GM12878 (cell line): ENCODE measurements at regions not wholly inside any gene's neighbourhood (a gene's known extent, or its start where the extent isn't known, plus 50 kb on each side); places are given as distances from the start of the nearest gene placed in this dataset.

Source experiments
- BHLHE40 ChIP-seq, 2 experiments: fragments of 450-650 bp in 1 of 2; IDR thresholded peaks; 2 replicates each; pipeline ENCODE4 v1.6.1; 2011 to 2017; ENCODE audit warnings: low read depth in 2 of 2, borderline replicate concordance in 1 of 2, improper control_type of control experiment in 1 of 2, low read length in 1 of 2, mild to moderate bottlenecking in 1 of 2
- EED ChIP-seq: sonication (generic); IDR thresholded peaks from 2 replicates; pipeline ENCODE4 v1.6.1; 2016; ENCODE audit warnings: antibody characterized with exemption, low read depth
- NFIC ChIP-seq: IDR thresholded peaks from 2 replicates; pipeline ENCODE4 v1.6.1; 2012; ENCODE audit warnings: low read depth, mild to moderate bottlenecking, inconsistent platforms, low read length, moderate library complexity
- NFXL1 ChIP-seq: fragments of 450-650 bp; IDR thresholded peaks from 2 replicates; pipeline ENCODE4 v1.6.1; 2017; ENCODE audit warnings: antibody characterized with exemption, mild to moderate bottlenecking, borderline replicate concordance
- PAX8 ChIP-seq: fragments of 450-650 bp; IDR thresholded peaks from 2 replicates; pipeline ENCODE4 v1.6.1; 2017; ENCODE audit warnings: mild to moderate bottlenecking, moderate library complexity
- POLR2A ChIP-seq: IDR thresholded peaks from 2 replicates; pipeline ENCODE4 v1.6.1; 2011; ENCODE audit warnings: low read depth, mild to moderate bottlenecking, low read length
- POLR2AphosphoS5 ChIP-seq: IDR thresholded peaks from 2 replicates; pipeline ENCODE4 v1.6.1; 2011; ENCODE audit warnings: mild to moderate bottlenecking, low read length, inconsistent platforms
- POU2F2 ChIP-seq: IDR thresholded peaks from 3 replicates; pipeline ENCODE4 v1.6.1; 2011; ENCODE audit warnings: low read depth, mild to moderate bottlenecking, low read length, borderline replicate concordance
- YY1 ChIP-seq: IDR thresholded peaks from 2 replicates; pipeline ENCODE4 v1.6.1; 2011; ENCODE audit warnings: low read depth, mild to moderate bottlenecking, low read length
- ZNF274 ChIP-seq: IDR thresholded peaks from one replicate; pipeline ENCODE4 v1.8.0; 2011; ENCODE audit not compliant: insufficient read length, insufficient read depth
- ZNF622 ChIP-seq: fragments of 450-650 bp; IDR thresholded peaks from 2 replicates; pipeline ENCODE4 v1.6.1; 2017; ENCODE audit warnings: mild to moderate bottlenecking, inconsistent platforms
- TF ChIP-seq, protein P1 (sequence below), 3 experiments: IDR thresholded peaks in 2 of 3; conservative IDR thresholded peaks in 1 of 3; 2 replicates each; pipeline ENCODE4 v1.5.1; 2011; ENCODE audit warnings: low read depth in 3 of 3, low read length in 3 of 3, mild to moderate bottlenecking in 3 of 3, control low read depth in 2 of 3, moderate library complexity in 2 of 3, inconsistent platforms in 1 of 3, mixed read lengths in 1 of 3; ENCODE audit not compliant: control insufficient read depth in 2 of 3, insufficient read depth in 1 of 3; ENCODE audit errors: extremely low read depth in 1 of 3

DNA sequence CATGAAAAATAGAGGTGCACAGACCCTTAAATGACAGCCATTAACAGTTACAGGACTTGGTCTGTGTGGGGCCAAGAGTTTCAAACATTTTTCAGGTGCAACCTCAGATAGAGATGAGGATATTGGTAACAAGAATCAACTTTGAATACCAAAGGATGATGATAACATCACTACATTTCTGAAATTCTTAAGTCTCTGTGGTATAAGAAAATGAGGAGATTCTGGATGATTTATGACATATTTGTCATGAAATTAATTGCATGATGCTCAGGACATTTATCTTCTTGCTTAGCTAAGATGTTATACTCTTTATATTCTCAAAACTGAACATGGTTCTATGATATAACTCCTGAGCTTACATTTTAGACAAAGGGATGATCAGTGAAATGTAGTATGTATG lies 471.8 kb upstream of the CWC22 start:
- TF ChIP-seq YY1 (no peak), ZNF274 (no peak), POU2F2 (no peak), POLR2A (no peak), POLR2AphosphoS5 (no peak), NFIC (no peak), EED (no peak), PAX8 (no peak), NFXL1 (no peak), BHLHE40 (IDR thresholded peaks at IDR 0.05; ENCODE audit: borderline replicate concordance in 1 of 2, low read depth in 2 of 2, low read length in 1 of 2) (no peak), ZNF622 (no peak)
- TF ChIP-seq, protein P1, sequence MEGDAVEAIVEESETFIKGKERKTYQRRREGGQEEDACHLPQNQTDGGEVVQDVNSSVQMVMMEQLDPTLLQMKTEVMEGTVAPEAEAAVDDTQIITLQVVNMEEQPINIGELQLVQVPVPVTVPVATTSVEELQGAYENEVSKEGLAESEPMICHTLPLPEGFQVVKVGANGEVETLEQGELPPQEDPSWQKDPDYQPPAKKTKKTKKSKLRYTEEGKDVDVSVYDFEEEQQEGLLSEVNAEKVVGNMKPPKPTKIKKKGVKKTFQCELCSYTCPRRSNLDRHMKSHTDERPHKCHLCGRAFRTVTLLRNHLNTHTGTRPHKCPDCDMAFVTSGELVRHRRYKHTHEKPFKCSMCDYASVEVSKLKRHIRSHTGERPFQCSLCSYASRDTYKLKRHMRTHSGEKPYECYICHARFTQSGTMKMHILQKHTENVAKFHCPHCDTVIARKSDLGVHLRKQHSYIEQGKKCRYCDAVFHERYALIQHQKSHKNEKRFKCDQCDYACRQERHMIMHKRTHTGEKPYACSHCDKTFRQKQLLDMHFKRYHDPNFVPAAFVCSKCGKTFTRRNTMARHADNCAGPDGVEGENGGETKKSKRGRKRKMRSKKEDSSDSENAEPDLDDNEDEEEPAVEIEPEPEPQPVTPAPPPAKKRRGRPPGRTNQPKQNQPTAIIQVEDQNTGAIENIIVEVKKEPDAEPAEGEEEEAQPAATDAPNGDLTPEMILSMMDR (IDR thresholded peaks at IDR 0.05 in 2 of 3, conservative IDR thresholded peaks at IDR 0.05 in 1 of 3; ENCODE audit: control insufficient read depth in 2 of 3, extremely low read depth in 1 of 3, insufficient read depth in 1 of 3, low read depth in 3 of 3, low read length in 3 of 3), result no peak
